HCT116 (cell line): ENCODE measurements at regions not wholly inside any gene's neighbourhood (a gene's known extent, or its start where the extent isn't known, plus 50 kb on each side); places are given as distances from the start of the nearest gene placed in this dataset.

Experiments used
- ATAC-seq: fragments of 200-7000 bp; cut with Tn5 transposase; 2 replicates; pipeline ENCODE4 v1.9.1; 2020; ENCODE audit warnings: mild to moderate bottlenecking, moderate library complexity
- BruUV-seq: library from RNA; stranded (reverse); fragments of 400-500 nt; replicated peaks from 2 replicates; lab custom pipeline; 2021; lab: Mats Ljungman, UMichigan
- CTCF ChIA-PET: fragments of 300-600 bp; sonication (Branson Sonifier 250); formaldehyde crosslinking; loops from one replicate; lab custom pipeline; 2021; ENCODE audit warnings: antibody characterized with exemption; lab: Charles Lee
- POLR2A ChIA-PET: fragments of 300-600, 350-600 bp; sonication (Branson Sonifier 250); formaldehyde crosslinking; loops from one replicate; lab custom pipeline; 2021; ENCODE audit warnings: antibody characterized with exemption; lab: Charles Lee
- RAD21 ChIA-PET, 2 experiments: fragments of 300-600 bp; sonication (Branson Sonifier 250); formaldehyde crosslinking; loops; one replicate each; lab custom pipeline; 2023; ENCODE audit warnings: low total read pairs in 2 of 2; ENCODE audit not compliant: uncharacterized antibody in 2 of 2, unreplicated experiment in 2 of 2, low non-redundant PET in 1 of 2; lab: Charles Lee
- DNase-seq: peaks from one replicate; pipeline ENCODE4 v3.0.0-alpha.2; 2010; ENCODE audit warnings: low read depth, low spot score
- H2AFZ ChIP-seq: fragments of 200-600 bp; shearing (Covaris generic), sonication (generic); 2 replicates; pipeline ENCODE4 v1.6.1; 2017; ENCODE audit warnings: low read depth, mixed run types, mixed read lengths, antibody characterized with exemption, low read length; ENCODE audit not compliant: poor library complexity, severe bottlenecking
- H3K27ac ChIP-seq: 2 replicates; pipeline ENCODE4 v1.5.1; 2012; ENCODE audit warnings: low read depth, low read length
- H3K27me3 ChIP-seq: fragments of 200-600 bp; sonication (generic); 2 replicates; pipeline ENCODE4 v1.6.1; 2016; ENCODE audit warnings: mixed run types, low read length, mixed read lengths; ENCODE audit not compliant: insufficient read depth
- H3K36me3 ChIP-seq, 2 experiments: fragments of 200-500 bp in 1 of 2; fragments of 200-600 bp in 1 of 2; sonication (Bioruptor generic) in 1 of 2; sonication (generic) in 1 of 2; 2 replicates each; pipeline versions ENCODE4 v1.5.1 to v1.6.1; 2014 to 2016; ENCODE audit warnings: low read length in 2 of 2, inconsistent platforms in 1 of 2, mixed read lengths in 1 of 2, mixed run types in 1 of 2; ENCODE audit not compliant: insufficient read depth in 2 of 2, control insufficient read depth in 1 of 2
- H3K4me1 ChIP-seq, 2 experiments: fragments of 200-600 bp in 1 of 2; sonication (generic) in 1 of 2; 2 replicates each; pipeline versions ENCODE4 v1.5.1 to v1.6.1; 2012 to 2017; ENCODE audit warnings: low read length in 2 of 2, inconsistent platforms in 1 of 2, mild to moderate bottlenecking in 1 of 2, mixed read lengths in 1 of 2, mixed run types in 1 of 2, moderate library complexity in 1 of 2; ENCODE audit not compliant: insufficient read depth in 2 of 2, control insufficient read depth in 1 of 2
- H3K4me2 ChIP-seq: fragments of 200-600 bp; sonication (generic); 2 replicates; pipeline ENCODE4 v1.6.1; 2017; ENCODE audit warnings: mixed run types, low read length, mixed read lengths
- H3K4me3 ChIP-seq, 2 experiments: fragments of 200-600 bp in 1 of 2; sonication (generic) in 1 of 2; replicated peaks in 1 of 2; 2 replicates each; pipeline ENCODE4 v1.5.1; 2011 to 2016; ENCODE audit warnings: low read length in 2 of 2, control low read depth in 1 of 2, low read depth in 1 of 2, mild to moderate bottlenecking in 1 of 2, mixed read lengths in 1 of 2, mixed run types in 1 of 2
- H3K79me2 ChIP-seq: fragments of 200-600 bp; sonication (generic); 2 replicates; pipeline ENCODE4 v1.6.1; 2017; ENCODE audit warnings: mild to moderate bottlenecking, mixed run types, low read length, moderate library complexity, mixed read lengths; ENCODE audit not compliant: insufficient read depth
- H3K9ac ChIP-seq: fragments of 200-600 bp; sonication (generic); 2 replicates; pipeline ENCODE4 v1.6.1; 2016; ENCODE audit warnings: low read length, mixed read lengths
- H3K9me2 ChIP-seq: fragments of 200-600 bp; sonication (generic), shearing (Covaris generic); 2 replicates; pipeline ENCODE4 v1.6.1; 2017; ENCODE audit warnings: mixed run types, mild to moderate bottlenecking, moderate library complexity; ENCODE audit not compliant: insufficient read depth
- H3K9me3 ChIP-seq, 2 experiments: fragments of 200-500 bp in 1 of 2; fragments of 200-600 bp in 1 of 2; sonication (Bioruptor generic) in 1 of 2; sonication (generic) in 1 of 2; 2 replicates each; pipeline ENCODE4 v1.6.1; 2014 to 2017; ENCODE audit warnings: low read length in 2 of 2, mixed read lengths in 2 of 2, inconsistent platforms in 1 of 2, low read depth in 1 of 2, mild to moderate bottlenecking in 1 of 2, mixed run types in 1 of 2, moderate library complexity in 1 of 2; ENCODE audit not compliant: control insufficient read depth in 1 of 2, insufficient read depth in 1 of 2
- H4K20me1 ChIP-seq: fragments of 200-600 bp; sonication (generic), shearing (Covaris generic); 2 replicates; pipeline ENCODE4 v1.6.1; 2017; ENCODE audit warnings: mixed run types, mild to moderate bottlenecking, moderate library complexity; ENCODE audit not compliant: insufficient read depth
- CEBPB ChIP-seq: IDR thresholded peaks from 2 replicates; pipeline ENCODE4 v1.6.1; 2012; ENCODE audit warnings: low read depth
- EZH2 ChIP-seq: fragments of 200-600 bp; sonication (generic); IDR thresholded peaks from 2 replicates; pipeline ENCODE4 v1.6.1; 2017; ENCODE audit warnings: antibody characterized with exemption, mixed run types
- EZH2phosphoT487 ChIP-seq: fragments of 200-600 bp; IDR thresholded peaks from 2 replicates; pipeline ENCODE4 v1.6.1; 2018; ENCODE audit warnings: antibody characterized with exemption, borderline replicate concordance
- FOSL1 ChIP-seq: IDR thresholded peaks from 2 replicates; pipeline ENCODE4 v1.6.1; 2012; ENCODE audit warnings: low read depth
- POLR2A ChIP-seq: IDR thresholded peaks from 2 replicates; pipeline ENCODE4 v1.7.0; 2011; ENCODE audit warnings: borderline replicate concordance; ENCODE audit not compliant: insufficient read depth, insufficient read length; ENCODE audit errors: extremely low read depth
- POLR2AphosphoS5 ChIP-seq: IDR thresholded peaks from 2 replicates; pipeline ENCODE4 v1.6.1; 2011; ENCODE audit warnings: mild to moderate bottlenecking, low read depth, low read length, moderate library complexity
- SRF ChIP-seq: IDR thresholded peaks from 2 replicates; pipeline ENCODE4 v1.6.1; 2012; ENCODE audit warnings: low read depth
- TCF7L2 ChIP-seq: IDR thresholded peaks from 2 replicates; pipeline ENCODE4 v1.7.0; 2011; ENCODE audit warnings: borderline replicate concordance, inconsistent platforms; ENCODE audit not compliant: insufficient read depth, insufficient read length; ENCODE audit errors: extremely low read depth
- YY1 ChIP-seq: IDR thresholded peaks from 2 replicates; pipeline ENCODE4 v1.6.1; 2011; ENCODE audit warnings: low read length, low read depth, moderate library complexity, mild to moderate bottlenecking; ENCODE audit not compliant: insufficient replicate concordance; ENCODE audit errors: extremely low read depth
- ZBTB33 ChIP-seq: IDR thresholded peaks from 2 replicates; pipeline ENCODE4 v1.6.1; 2011; ENCODE audit warnings: mild to moderate bottlenecking, low read length, moderate library complexity; ENCODE audit not compliant: insufficient replicate concordance; ENCODE audit errors: extremely low read depth
- ZFX ChIP-seq: fragments of 450-650 bp; IDR thresholded peaks from 2 replicates; pipeline ENCODE4 v1.6.1; 2017
- intact Hi-C: fragments of 100-400 bp; cut with micrococcal nuclease; formaldehyde crosslinking; loops from 2 replicates; pipeline ENCODE4 v1.10.0; 2022
- TF ChIP-seq, protein P1 (sequence below): IDR thresholded peaks from 2 replicates; pipeline ENCODE4 v1.6.1; 2012
- TF ChIP-seq, protein P2 (sequence below), 3 experiments: fragments of 200-600 bp in 1 of 3; sonication (generic) in 1 of 3; IDR thresholded peaks in 2 of 3; conservative IDR thresholded peaks in 1 of 3; 2 replicates each; pipeline ENCODE4 v1.5.1; 2012 to 2017; ENCODE audit warnings: low read depth in 2 of 3, low read length in 2 of 3, antibody characterized with exemption in 1 of 3, borderline replicate concordance in 1 of 3, control low read depth in 1 of 3, mild to moderate bottlenecking in 1 of 3, mixed read lengths in 1 of 3, mixed run types in 1 of 3, moderate library complexity in 1 of 3; ENCODE audit not compliant: insufficient read depth in 1 of 3
- TF ChIP-seq, protein P3 (sequence below): IDR thresholded peaks from 2 replicates; pipeline ENCODE4 v1.6.1; 2012

GRCh38 chr3:105931500-105931899 lies 62.7 kb upstream of the CBLB start:
- no peak overlapping the region for H2AFZ ChIP-seq
- DNase-seq (no peak), ATAC-seq (no peak)
- intact Hi-C loops, result no loop called here
- H3K4me2 ChIP-seq, result no peak overlapping the region
- ChIA-PET POLR2A (no interaction called here), CTCF (no interaction called here), RAD21 (no interaction called here)
- TF ChIP-seq SRF (no peak), EZH2 (no peak), FOSL1 (no peak), ZBTB33 (no peak), ZFX (no peak), POLR2A (no peak), CEBPB (no peak), TCF7L2 (no peak), EZH2phosphoT487 (no peak), YY1 (no peak), POLR2AphosphoS5 (no peak)
- TF ChIP-seq, protein P1, sequence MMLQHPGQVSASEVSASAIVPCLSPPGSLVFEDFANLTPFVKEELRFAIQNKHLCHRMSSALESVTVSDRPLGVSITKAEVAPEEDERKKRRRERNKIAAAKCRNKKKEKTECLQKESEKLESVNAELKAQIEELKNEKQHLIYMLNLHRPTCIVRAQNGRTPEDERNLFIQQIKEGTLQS, result no peak
- TF ChIP-seq, protein P2, sequence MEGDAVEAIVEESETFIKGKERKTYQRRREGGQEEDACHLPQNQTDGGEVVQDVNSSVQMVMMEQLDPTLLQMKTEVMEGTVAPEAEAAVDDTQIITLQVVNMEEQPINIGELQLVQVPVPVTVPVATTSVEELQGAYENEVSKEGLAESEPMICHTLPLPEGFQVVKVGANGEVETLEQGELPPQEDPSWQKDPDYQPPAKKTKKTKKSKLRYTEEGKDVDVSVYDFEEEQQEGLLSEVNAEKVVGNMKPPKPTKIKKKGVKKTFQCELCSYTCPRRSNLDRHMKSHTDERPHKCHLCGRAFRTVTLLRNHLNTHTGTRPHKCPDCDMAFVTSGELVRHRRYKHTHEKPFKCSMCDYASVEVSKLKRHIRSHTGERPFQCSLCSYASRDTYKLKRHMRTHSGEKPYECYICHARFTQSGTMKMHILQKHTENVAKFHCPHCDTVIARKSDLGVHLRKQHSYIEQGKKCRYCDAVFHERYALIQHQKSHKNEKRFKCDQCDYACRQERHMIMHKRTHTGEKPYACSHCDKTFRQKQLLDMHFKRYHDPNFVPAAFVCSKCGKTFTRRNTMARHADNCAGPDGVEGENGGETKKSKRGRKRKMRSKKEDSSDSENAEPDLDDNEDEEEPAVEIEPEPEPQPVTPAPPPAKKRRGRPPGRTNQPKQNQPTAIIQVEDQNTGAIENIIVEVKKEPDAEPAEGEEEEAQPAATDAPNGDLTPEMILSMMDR (IDR thresholded peaks at IDR 0.05 in 2 of 3, conservative IDR thresholded peaks at IDR 0.05 in 1 of 3; ENCODE audit: borderline replicate concordance in 1 of 3, insufficient read depth in 1 of 3, low read depth in 2 of 3, low read length in 2 of 3), result no peak
- TF ChIP-seq, protein P3, sequence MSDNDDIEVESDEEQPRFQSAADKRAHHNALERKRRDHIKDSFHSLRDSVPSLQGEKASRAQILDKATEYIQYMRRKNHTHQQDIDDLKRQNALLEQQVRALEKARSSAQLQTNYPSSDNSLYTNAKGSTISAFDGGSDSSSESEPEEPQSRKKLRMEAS, result no peak
- H4K20me1 ChIP-seq, result no peaks in the 10 kb centered on the region
- H3K27ac ChIP-seq, result no peak overlapping the region
- H3K4me1 ChIP-seq, result no peaks in the 10 kb centered on the region
- no peaks in the 10 kb centered on the region for H3K79me2 ChIP-seq
- no peaks in the 10 kb centered on the region for H3K9me3 ChIP-seq
- no peaks in the 10 kb centered on the region for H3K9me2 ChIP-seq
- no TSS peak for BruUV-seq
- H3K9ac ChIP-seq, result no peak overlapping the region
- H3K36me3 ChIP-seq, result no peaks in the 10 kb centered on the region
- no peaks in the 10 kb centered on the region for H3K27me3 ChIP-seq
- no peak overlapping the region for H3K4me3 ChIP-seq
